ENCODE measurements at regions not wholly inside any gene's neighbourhood (a gene's known extent, or its start where the extent isn't known, plus 50 kb on each side); places are given as distances from the start of the nearest gene placed in this dataset.
"Not testable (repeated sequence)": the region's sequence is repeated elsewhere in the genome, so short reads cannot be mapped to it uniquely, and the experiment has no call there.

DNA sequence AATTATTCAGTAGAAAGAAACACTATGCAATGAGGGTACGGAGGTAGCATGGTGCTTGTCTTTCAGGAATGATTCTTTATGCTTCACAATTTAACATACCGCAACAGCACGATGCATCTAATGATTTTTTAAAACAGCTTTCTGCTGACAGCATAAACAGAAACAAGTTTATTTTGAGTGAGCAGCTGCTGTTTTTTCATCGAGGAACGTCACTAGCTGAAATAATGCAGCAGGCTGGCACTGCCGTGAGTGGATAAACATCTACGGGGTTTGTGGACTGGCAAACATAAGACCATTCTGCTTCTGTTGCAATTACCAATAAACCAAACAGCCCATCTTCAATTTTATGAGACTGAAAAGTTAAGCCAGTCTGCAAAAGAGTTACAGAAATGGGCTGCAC, 871.8 kb downstream of the RPS29 start:
- Mint-ChIP-seq H3K9me3 (no peaks in the 10 kb centered on the region), H3K27me3 (no peaks in the 10 kb centered on the region), H3K4me3 (no peak overlapping the region), H3K36me3 (ENCODE audit: low read depth) (no peaks in the 10 kb centered on the region), H3K4me1 (no peaks in the 10 kb centered on the region), H3K27ac (no peak overlapping the region)
- ChIA-PET POLR2A (no interaction called here), CTCF (no interaction called here)
- intact Hi-C loops (cut with micrococcal nuclease), result no loop called here
- no peak for ATAC-seq (ENCODE audit: low read depth)
- TF ChIP-seq, protein P1, sequence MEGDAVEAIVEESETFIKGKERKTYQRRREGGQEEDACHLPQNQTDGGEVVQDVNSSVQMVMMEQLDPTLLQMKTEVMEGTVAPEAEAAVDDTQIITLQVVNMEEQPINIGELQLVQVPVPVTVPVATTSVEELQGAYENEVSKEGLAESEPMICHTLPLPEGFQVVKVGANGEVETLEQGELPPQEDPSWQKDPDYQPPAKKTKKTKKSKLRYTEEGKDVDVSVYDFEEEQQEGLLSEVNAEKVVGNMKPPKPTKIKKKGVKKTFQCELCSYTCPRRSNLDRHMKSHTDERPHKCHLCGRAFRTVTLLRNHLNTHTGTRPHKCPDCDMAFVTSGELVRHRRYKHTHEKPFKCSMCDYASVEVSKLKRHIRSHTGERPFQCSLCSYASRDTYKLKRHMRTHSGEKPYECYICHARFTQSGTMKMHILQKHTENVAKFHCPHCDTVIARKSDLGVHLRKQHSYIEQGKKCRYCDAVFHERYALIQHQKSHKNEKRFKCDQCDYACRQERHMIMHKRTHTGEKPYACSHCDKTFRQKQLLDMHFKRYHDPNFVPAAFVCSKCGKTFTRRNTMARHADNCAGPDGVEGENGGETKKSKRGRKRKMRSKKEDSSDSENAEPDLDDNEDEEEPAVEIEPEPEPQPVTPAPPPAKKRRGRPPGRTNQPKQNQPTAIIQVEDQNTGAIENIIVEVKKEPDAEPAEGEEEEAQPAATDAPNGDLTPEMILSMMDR (IDR thresholded peaks at IDR 0.05), result no peak
- DNase-seq, result no peak

DNA sequence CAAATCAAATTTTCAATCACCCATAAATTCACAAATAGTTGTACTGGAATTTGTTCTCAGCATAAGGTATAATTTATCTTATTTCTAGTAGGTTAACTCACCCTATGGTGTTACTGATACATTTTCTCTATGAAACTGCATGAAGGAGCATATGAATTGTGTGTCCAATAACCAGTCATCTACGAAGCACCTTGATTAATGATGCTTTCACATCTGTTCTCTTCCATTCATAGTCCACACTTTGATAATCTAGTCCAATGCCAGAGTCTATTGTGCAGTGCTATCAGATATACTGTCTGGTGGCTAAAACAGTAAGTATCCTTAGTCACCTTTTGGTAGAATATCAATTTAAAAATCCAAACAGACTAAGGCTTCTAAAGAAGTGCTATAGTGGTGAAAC, 876.0 kb downstream of the RPS29 start:
- no peaks in the 10 kb centered on the region for H3K36me3 Mint-ChIP-seq (ENCODE audit: low read depth)
- no peak overlapping the region for H3K27ac Mint-ChIP-seq
- ChIA-PET CTCF (no interaction called here), POLR2A (no interaction called here)
- DNase-seq (no peak), ATAC-seq (ENCODE audit: low read depth) (no peak)
- no peaks in the 10 kb centered on the region for H3K4me1 Mint-ChIP-seq
- TF ChIP-seq, protein P1 (IDR thresholded peaks at IDR 0.05), result no peak
- no peak overlapping the region for H3K4me3 Mint-ChIP-seq
- H3K9me3 Mint-ChIP-seq, result no peaks in the 10 kb centered on the region
- intact Hi-C loops (cut with micrococcal nuclease), result no loop called here
- H3K27me3 Mint-ChIP-seq, result no peaks in the 10 kb centered on the region

DNA sequence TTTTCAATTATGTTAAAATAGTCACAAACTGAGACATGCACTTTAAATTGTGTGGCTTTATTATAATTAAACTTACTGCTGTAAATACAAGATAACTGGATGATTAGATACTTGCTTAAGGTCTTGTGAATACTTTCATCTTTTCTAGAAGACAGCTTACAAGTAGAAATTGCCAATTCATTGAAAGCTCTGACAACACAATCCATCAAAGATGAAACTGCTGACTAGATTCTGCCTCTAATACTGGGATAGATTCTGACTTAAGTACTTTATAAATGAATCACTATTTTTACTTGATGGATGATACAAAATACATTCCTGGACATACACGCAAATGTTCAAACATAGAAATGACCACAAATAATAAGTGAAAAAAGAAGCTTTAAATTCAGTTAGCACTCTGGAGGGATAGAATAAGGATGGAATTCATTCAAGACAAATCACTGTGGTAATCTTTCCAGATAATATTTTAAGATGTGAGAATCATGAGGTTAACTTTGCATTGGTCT, 876.8 kb downstream of the RPS29 start:
- DNase-seq (no peak), ATAC-seq (ENCODE audit: low read depth) (no peak)
- Mint-ChIP-seq H3K27me3 (no peaks in the 10 kb centered on the region), H3K9me3 (no peaks in the 10 kb centered on the region), H3K4me3 (no peak overlapping the region), H3K4me1 (no peaks in the 10 kb centered on the region), H3K36me3 (ENCODE audit: low read depth) (no peaks in the 10 kb centered on the region), H3K27ac (no peak overlapping the region)
- ChIA-PET POLR2A (no interaction called here), CTCF (no interaction called here)
- TF ChIP-seq, protein P1 (IDR thresholded peaks at IDR 0.05), result no peak
- intact Hi-C loops (cut with micrococcal nuclease), result no loop called here

GRCh38 chr14:48704639-48705038, 881.5 kb downstream of the RPS29 start:
- CTCF ChIA-PET, result no interaction called here
- Mint-ChIP-seq H3K4me1 (no peaks in the 10 kb centered on the region), H3K4me3 (no peak overlapping the region), H3K9me3 (no peaks in the 10 kb centered on the region), H3K36me3 (ENCODE audit: low read depth) (no peaks in the 10 kb centered on the region), H3K27ac (no peak overlapping the region), H3K27me3 (no peaks in the 10 kb centered on the region)
- ATAC-seq (ENCODE audit: low read depth) (no peak), DNase-seq (no peak)
- TF ChIP-seq, protein P1 (IDR thresholded peaks at IDR 0.05), result no peak
- POLR2A ChIA-PET, result no interaction called here
- intact Hi-C loops (cut with micrococcal nuclease), result no loop called here

DNA sequence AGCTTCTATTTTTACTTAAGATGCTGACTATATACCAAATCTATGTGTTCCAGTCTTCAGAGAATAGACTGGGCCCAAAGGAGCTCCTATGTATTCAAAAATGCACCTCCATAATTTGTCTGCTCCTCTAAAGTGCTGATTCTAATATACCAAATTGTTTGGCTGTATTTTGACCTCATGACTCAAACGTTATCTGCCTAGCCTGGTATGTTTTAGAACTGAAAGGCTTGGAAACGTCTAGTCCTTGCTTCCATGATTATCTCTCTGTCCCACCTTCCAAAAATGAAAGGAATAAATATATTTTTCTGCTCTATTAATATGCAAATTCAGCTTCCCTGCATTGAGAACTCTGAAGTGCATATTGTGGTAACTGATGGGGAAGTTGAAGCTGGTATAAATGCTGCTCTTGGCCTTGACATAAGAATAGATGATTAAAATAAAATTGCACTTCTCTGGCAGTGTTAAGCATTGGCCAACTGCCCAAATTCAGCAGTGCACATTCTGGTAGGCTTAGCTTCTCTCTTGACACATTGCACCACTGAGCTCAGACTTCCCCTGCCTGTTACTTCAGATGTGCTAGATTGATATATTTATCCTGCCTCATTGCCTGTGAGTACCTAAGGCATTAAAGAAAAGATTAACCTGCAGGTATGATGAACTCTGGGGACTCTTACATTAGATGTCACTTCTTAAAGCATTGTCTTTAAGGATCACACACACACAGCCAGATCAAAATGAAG, 882.3 kb downstream of the RPS29 start:
- TF ChIP-seq, protein P1 (IDR thresholded peaks at IDR 0.05), result no peak
- ChIA-PET CTCF (no interaction called here), POLR2A (no interaction called here)
- no peak for DNase-seq
- H3K36me3 Mint-ChIP-seq (ENCODE audit: low read depth), result no peaks in the 10 kb centered on the region
- H3K4me1 Mint-ChIP-seq, result no peaks in the 10 kb centered on the region
- no peak for ATAC-seq (ENCODE audit: low read depth)
- no peaks in the 10 kb centered on the region for H3K27me3 Mint-ChIP-seq
- H3K27ac Mint-ChIP-seq, result no peak overlapping the region
- peaks cover 5% of the 10 kb centered on the region for H3K9me3 Mint-ChIP-seq
- H3K4me3 Mint-ChIP-seq, result no peak overlapping the region
- intact Hi-C loops (cut with micrococcal nuclease), result no loop called here

DNA sequence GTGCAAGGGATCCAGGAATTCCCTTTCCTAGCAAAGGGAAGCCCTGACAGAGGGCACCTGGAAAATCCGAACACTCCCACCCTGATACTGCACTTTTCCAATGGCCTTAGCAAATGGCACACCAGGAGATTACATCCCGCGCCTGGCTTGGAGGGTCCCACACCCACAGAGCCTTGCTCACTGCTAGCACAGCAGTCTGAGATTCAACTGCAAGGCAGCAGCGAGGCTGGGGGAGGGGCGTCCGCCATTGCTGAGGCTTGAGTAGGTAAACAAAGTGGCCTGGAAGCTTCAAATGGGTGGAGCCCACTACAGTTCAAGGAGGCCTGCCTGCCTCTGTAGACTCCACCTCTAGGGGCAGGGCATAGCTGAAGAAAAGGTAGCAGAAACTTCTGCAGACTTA, 888.8 kb downstream of the RPS29 start:
- DNase-seq; H3K27ac Mint-ChIP-seq; H3K9me3 Mint-ChIP-seq; H3K4me3 Mint-ChIP-seq; H3K27me3 Mint-ChIP-seq; ATAC-seq (ENCODE audit: low read depth); CTCF ChIA-PET; POLR2A ChIA-PET; intact Hi-C loops (cut with micrococcal nuclease); H3K4me1 Mint-ChIP-seq; H3K36me3 Mint-ChIP-seq (ENCODE audit: low read depth): not testable (repeated sequence)
